ENCODE measurements at regions not wholly inside any gene's neighbourhood (a gene's known extent, or its start where the extent isn't known, plus 50 kb on each side); places are given as distances from the start of the nearest gene placed in this dataset.

GRCh38 chr21:35237287-35237686 is 188.2 kb upstream of the RUNX1 start:
- TF ChIP-seq POLR2A (IDR thresholded peaks at IDR 0.05; ENCODE audit: extremely low read depth, insufficient read length): no peak
- TF ChIP-seq CTCF (IDR thresholded peaks at IDR 0.05; ENCODE audit: low read depth, low read length): no peak
- TF ChIP-seq MAX (IDR thresholded peaks at IDR 0.05; ENCODE audit: low read depth, low read length): no peak
- no peak for TF ChIP-seq MYC (IDR thresholded peaks at IDR 0.05; ENCODE audit: low read depth, low read length)
